A549 (cell line): ENCODE measurements at regions not wholly inside any gene's neighbourhood (a gene's known extent, or its start where the extent isn't known, plus 50 kb on each side); places are given as distances from the start of the nearest gene placed in this dataset.

Experiments
- ATAC-seq, 2 experiments: fragments of 200-7000 bp in 1 of 2; fragments of >200 bp in 1 of 2; cut with Nextera tagmentation in 1 of 2; cut with Tn5 transposase in 1 of 2; 3 replicates each; pipeline versions ENCODE4 v1.8.0 to v1.9.1; 2018 to 2020; ENCODE audit warnings: mild to moderate bottlenecking in 1 of 2, moderate library complexity in 1 of 2
- CTCF ChIA-PET: fragments of 300-600 bp; sonication (Branson Sonifier 250); formaldehyde crosslinking; extraction: SDS; loops from one replicate; lab custom pipeline; 2021; ENCODE audit warnings: antibody characterized with exemption, inconsistent platforms; lab: Yijun Ruan, JAX
- POLR2A ChIA-PET: fragments of 350-600 bp; formaldehyde crosslinking; extraction: SDS; loops from one replicate; lab custom pipeline; 2021; ENCODE audit warnings: antibody characterized with exemption, inconsistent platforms; lab: Yijun Ruan, JAX
- DNase-seq, 2 experiments: peaks; one replicate each; pipeline versions ENCODE4 v3.0.0 to v3.0.0-alpha.2; 2011 to 2016; ENCODE audit warnings: low read depth in 1 of 2, low spot score in 1 of 2
- FAIRE-seq: peaks from 2 replicates; lab custom pipeline; 2011; peaks lifted over from hg19 to GRCh38; lab: Jason Lieb, UNC
- H3K27ac ChIP-seq, 2 experiments: fragments of >200 bp; sonication (Bioruptor Twin); formaldehyde crosslinking; 3 replicates each; pipeline ENCODE4 v1.5.1; 2016 to 2017
- H3K4me1 ChIP-seq: fragments of >200 bp; sonication (Bioruptor Twin); formaldehyde crosslinking; 3 replicates; pipeline ENCODE4 v1.6.1; 2016
- H3K4me2 ChIP-seq: fragments of >200 bp; sonication (Bioruptor Twin); formaldehyde crosslinking; 3 replicates; pipeline ENCODE4 v1.6.1; 2016
- H3K4me3 ChIP-seq: fragments of >200 bp; sonication (Bioruptor Twin); formaldehyde crosslinking; 3 replicates; pipeline ENCODE4 v1.5.1; 2016
- H3K9me3 ChIP-seq: fragments of >200 bp; sonication (Bioruptor Twin); formaldehyde crosslinking; 3 replicates; pipeline ENCODE4 v1.6.1; 2016
- ATOH8 ChIP-seq: fragments of 250-450 bp; sonication (Bioruptor Pico); IDR thresholded peaks from 2 replicates; pipeline ENCODE4 v1.5.0; 2020; ENCODE audit warnings: low read depth, mild to moderate bottlenecking, moderate library complexity
- BHLHE40 ChIP-seq: IDR thresholded peaks from 2 replicates; pipeline ENCODE4 v1.6.1; 2012; ENCODE audit warnings: low read depth, low read length, inconsistent platforms
- CBX8 ChIP-seq: fragments of 200-600 bp; sonication (generic); IDR thresholded peaks from 2 replicates; pipeline ENCODE4 v1.6.1; 2016
- CEBPB ChIP-seq, 2 experiments: fragments of >200 bp in 1 of 2; sonication (Bioruptor Twin) in 1 of 2; formaldehyde crosslinking in 1 of 2; IDR thresholded peaks; 2 replicates each; pipeline ENCODE4 v1.6.1; 2012 to 2016
- ELK1 ChIP-seq: fragments of 150-350 bp; IDR thresholded peaks from 2 replicates; pipeline ENCODE4 v1.6.1; 2014; ENCODE audit warnings: low read depth, mild to moderate bottlenecking, low read length
- ESRRA ChIP-seq: fragments of 150-350 bp; IDR thresholded peaks from 2 replicates; pipeline ENCODE4 v1.6.1; 2014; ENCODE audit warnings: mild to moderate bottlenecking, low read length, borderline replicate concordance
- HES2 ChIP-seq: fragments of >200 bp; sonication (Bioruptor Twin); formaldehyde crosslinking; IDR thresholded peaks from 2 replicates; pipeline ENCODE4 v1.6.1; 2016
- HMGXB4 ChIP-seq: fragments of 250-450 bp; sonication (Bioruptor Pico); IDR thresholded peaks from 2 replicates; pipeline ENCODE4 v1.5.0; 2021; ENCODE audit warnings: mild to moderate bottlenecking, moderate library complexity, borderline replicate concordance
- JUN ChIP-seq, 2 experiments: fragments of >200 bp; sonication (Bioruptor Twin); formaldehyde crosslinking; IDR thresholded peaks; 2 replicates in 1 of 2; 3 replicates in 1 of 2; pipeline ENCODE4 v1.6.1; 2016 to 2017
- JUNB ChIP-seq: fragments of >200 bp; sonication (Bioruptor Twin); formaldehyde crosslinking; IDR thresholded peaks from 2 replicates; pipeline ENCODE4 v1.6.1; 2016
- KDM5A ChIP-seq: fragments of 200-600 bp; sonication (generic); IDR thresholded peaks from 2 replicates; pipeline ENCODE4 v1.6.1; 2016; ENCODE audit warnings: antibody characterized with exemption, mild to moderate bottlenecking
- MAFK ChIP-seq: fragments of 450-650 bp; IDR thresholded peaks from 2 replicates; pipeline ENCODE4 v1.6.1; 2014; ENCODE audit not compliant: partially characterized antibody
- NFE2L2 ChIP-seq: fragments of 150-350 bp; conservative IDR thresholded peaks from 2 replicates; pipeline ENCODE4 v1.6.1; 2014; ENCODE audit warnings: low read length
- PBX3 ChIP-seq: IDR thresholded peaks from 2 replicates; pipeline ENCODE4 v1.6.1; 2012
- POLR2A ChIP-seq: IDR thresholded peaks from 2 replicates; pipeline ENCODE4 v1.6.1; 2012; ENCODE audit warnings: mild to moderate bottlenecking, low read length
- RCOR1 ChIP-seq: fragments of 150-350 bp; IDR thresholded peaks from 2 replicates; pipeline ENCODE4 v1.6.1; 2014; ENCODE audit warnings: antibody characterized with exemption, low read length, low read depth
- RFX5 ChIP-seq: fragments of 450-650 bp; IDR thresholded peaks from 2 replicates; pipeline ENCODE4 v1.7.1; 2014; ENCODE audit warnings: antibody characterized with exemption, mild to moderate bottlenecking, moderate library complexity
- TP53 ChIP-seq: fragments of 250-450 bp; sonication (Bioruptor Pico); IDR thresholded peaks from 2 replicates; pipeline ENCODE4 v1.5.0; 2021; ENCODE audit warnings: mild to moderate bottlenecking, moderate library complexity
- USF2 ChIP-seq: fragments of 450-650 bp; IDR thresholded peaks from 2 replicates; pipeline ENCODE4 v1.6.1; 2014; ENCODE audit warnings: antibody characterized with exemption
- ZNF302 ChIP-seq: fragments of 250-450 bp; sonication (Bioruptor Pico); IDR thresholded peaks from 2 replicates; pipeline ENCODE4 v1.9.0; 2021; ENCODE audit warnings: inconsistent platforms, mild to moderate bottlenecking, moderate library complexity
- ZSCAN20 ChIP-seq: fragments of 250-450 bp; sonication (Bioruptor Pico); IDR thresholded peaks from 2 replicates; pipeline ENCODE4 v1.8.0; 2022; ENCODE audit warnings: mild to moderate bottlenecking, moderate library complexity
- WGBS: methylation state at CpG from one replicate; pipeline ENCODE4 v1.1.6; 2017; ENCODE audit errors: missing lambda C conversion rate; 5-methylcytosine and 5-hydroxymethylcytosine counted together

GRCh38 chr9:32253731-32254130, 130.7 kb upstream of the ACO1 start (continued):
- TF ChIP-seq ATOH8, result no peak

- POLR2A ChIA-PET, result no interaction called here
- CTCF ChIA-PET, result no interaction called here
These were observed 129.4 kb upstream of the ACO1 start for GRCh38 chr9:32255026-32255425.

More at GRCh38 chr9:32255026-32255425, 129.4 kb upstream of the ACO1 start:
- WGBS, result 4% methylated on average over 4 of the region's 4 CpGs
- TF ChIP-seq JUN (IDR thresholded peaks at IDR 0.05), result no peak
- no peak for TF ChIP-seq MAFK
- no peak for TF ChIP-seq POLR2A
- TF ChIP-seq ESRRA, result no peak
- no peak for TF ChIP-seq USF2
- no peak for TF ChIP-seq PBX3
- TF ChIP-seq RFX5, result no peak
- no peak for TF ChIP-seq HMGXB4 (CRISPR knock-in tag)
- TF ChIP-seq RCOR1, result no peak
- TF ChIP-seq HES2, result no peak
- no peak for TF ChIP-seq KDM5A
- TF ChIP-seq NFE2L2, result no peak
- TF ChIP-seq BHLHE40, result no peak
- no peak for TF ChIP-seq ZSCAN20
- TF ChIP-seq CEBPB (IDR thresholded peaks at IDR 0.05), result no peak
- no peak for TF ChIP-seq CBX8
- no peak for TF ChIP-seq JUNB
- TF ChIP-seq TP53 (CRISPR knock-in tag), result no peak
- no peak for TF ChIP-seq ELK1
- no peak for TF ChIP-seq ZNF302 (CRISPR knock-in tag)
- TF ChIP-seq, all 56 proteins: peak for 0
- no peaks in the 10 kb centered on the region for H3K4me1 ChIP-seq
- no peak for ATAC-seq
- no peak for FAIRE-seq
- no peak overlapping the region for H3K27ac ChIP-seq
- H3K4me3 ChIP-seq, result no peak overlapping the region
- DNase-seq, result no peak
- no peak overlapping the region for H3K4me2 ChIP-seq
- H3K9me3 ChIP-seq, result 0 out of 3 replicates have a peak, but pooled peaks cover 2% of the 10 kb centered on the region
